GM19043 (cell line): ENCODE measurements at regions not wholly inside any gene's neighbourhood (a gene's known extent, or its start where the extent isn't known, plus 50 kb on each side); places are given as distances from the start of the nearest gene placed in this dataset.

Experiments
- ATAC-seq: cut with Tn5 transposase; IDR thresholded peaks from one replicate; pipeline ENCODE4 v1.9.1; 2021; ENCODE audit warnings: low read depth; ENCODE audit not compliant: unreplicated experiment

- no peak for ATAC-seq
These were observed 69.5 kb upstream of the SSX2IP start for GRCh38 chr1:84759756-84760155.

DNA sequence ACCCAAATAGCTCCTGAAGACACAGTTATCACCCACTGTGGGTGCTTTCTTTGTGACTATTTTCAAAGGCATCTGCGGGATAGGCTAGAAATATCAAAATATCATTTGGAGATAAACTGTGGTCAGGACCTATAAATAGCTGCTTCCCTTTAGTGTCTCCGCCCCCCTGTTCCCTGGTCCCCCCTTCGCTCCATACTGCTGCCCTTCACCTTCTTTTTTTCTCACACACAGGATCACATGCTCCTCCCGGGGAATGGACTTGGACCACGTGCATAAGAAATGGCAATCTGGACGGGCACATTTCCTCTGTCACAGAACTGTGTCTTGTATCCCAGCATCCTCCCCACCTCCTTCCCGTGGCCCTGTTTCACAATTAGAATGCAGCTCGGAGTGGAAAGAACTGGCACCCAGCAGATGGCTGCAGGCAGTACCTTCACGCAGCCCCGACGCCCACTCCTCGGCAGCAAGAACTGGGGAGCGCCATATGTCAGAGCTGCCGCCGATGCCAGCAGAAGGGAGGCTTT, 68.8 kb upstream of the SSX2IP start:
- ATAC-seq, result no peak

DNA sequence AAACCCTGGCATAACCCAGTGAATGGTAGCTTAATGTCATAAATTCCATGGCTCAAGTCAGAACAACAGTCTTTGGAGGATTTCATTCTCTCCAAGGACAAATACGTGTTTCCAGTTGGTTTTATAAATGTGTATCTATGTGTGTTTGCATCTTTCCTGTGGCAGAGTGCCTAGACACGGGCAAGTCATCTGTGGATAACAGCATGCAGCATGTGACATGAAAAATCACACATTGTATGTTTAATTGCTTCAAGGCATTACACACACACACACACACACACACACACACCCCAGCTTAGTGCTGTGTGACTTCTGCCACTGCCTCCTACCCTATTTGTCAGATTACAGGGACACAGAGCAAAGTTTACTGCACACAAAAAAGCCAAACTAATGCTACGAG, 68.2 kb upstream of the SSX2IP start:
- no peak for ATAC-seq

DNA sequence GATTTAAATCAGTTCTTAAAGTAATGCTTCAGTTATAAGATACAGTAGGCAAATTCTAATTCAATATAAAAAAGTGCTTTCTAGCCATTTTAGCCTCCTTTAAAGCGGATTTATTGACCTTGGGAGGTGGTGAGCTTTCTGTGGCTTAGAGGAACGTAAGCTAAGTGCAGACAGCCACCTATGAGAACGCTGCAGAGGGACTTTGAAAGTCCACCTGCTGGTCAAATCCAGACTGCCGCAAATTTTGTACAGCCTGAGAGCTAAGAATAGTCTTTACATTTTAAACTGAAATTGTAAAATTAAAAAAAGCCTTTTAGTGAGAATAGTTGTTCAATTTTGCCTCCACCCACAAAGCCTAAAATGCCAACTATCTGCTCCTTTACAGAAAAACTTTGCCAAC, 67.0 kb upstream of the SSX2IP start:
- ATAC-seq, result no peak

- no peak for ATAC-seq
These were observed 66.3 kb upstream of the SSX2IP start for GRCh38 chr1:84756455-84757082.

GRCh38 chr1:84756001-84756400, 65.7 kb upstream of the SSX2IP start:
- no peak for ATAC-seq

DNA sequence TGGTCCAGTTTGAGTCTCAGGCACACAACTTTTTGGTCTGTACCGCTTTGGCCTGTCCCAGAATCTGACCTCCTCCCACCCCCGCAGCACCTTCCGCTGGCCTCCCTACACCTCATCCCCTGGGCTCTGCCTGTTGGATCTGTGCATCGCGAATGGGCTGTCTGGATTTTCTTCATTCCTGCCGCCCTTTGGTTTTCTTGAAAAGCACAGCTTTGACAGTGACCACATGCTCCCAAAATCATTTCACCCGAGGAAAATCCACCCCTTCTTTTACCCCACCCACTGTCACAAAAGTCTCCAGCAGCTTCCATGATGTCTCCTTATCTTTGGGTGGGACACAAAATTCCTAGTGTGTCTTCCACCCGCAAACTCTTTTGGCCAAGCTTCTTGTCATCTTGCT, 65.0 kb upstream of the SSX2IP start:
- ATAC-seq, result no peak

GRCh38 chr1:84754386-84754703, 64.1 kb upstream of the SSX2IP start:
- no peak for ATAC-seq

GRCh38 chr1:84753516-84754385, 63.5 kb upstream of the SSX2IP start:
- ATAC-seq, result peak; percentile 90

GRCh38 chr1:84750110-84750730, 60.0 kb upstream of the SSX2IP start:
- no peak for ATAC-seq

DNA sequence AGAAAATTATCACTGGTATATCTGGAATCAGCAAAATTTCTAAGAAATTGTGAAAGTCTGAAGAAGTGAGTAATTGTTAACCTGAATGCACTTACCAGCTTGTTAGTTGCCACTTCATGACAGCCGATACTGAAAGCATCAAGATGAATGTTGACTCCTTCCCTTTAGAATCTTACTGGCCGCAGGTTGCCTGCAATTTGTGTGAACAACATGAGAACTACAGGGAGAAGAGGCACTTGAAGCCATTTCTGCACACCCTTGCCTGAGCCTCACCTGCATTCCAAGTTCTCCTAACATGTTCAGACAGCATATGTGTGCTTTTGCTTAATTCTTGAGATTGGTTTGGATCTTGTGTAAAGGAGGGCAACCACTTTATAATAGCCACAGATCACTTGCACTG, 59.2 kb upstream of the SSX2IP start:
- ATAC-seq, result no peak

DNA sequence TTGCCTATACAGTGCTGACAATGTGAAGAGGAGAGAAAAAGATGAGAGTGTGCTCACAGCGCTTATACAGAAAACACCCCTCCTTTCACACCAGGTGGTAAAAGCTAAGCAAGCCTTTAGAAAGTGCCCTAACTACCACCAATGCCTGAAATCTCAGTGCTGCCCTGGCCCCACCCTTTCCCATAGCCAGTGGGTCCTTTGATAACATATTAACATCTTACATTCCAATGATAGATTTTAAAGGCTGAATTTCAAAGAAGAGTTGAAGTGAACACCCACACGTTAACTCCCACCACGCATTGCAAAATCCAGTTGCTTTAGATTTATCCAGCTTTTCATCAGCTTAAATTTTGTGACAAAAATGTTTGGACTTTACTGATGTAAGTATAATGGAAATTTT, 58.1 kb upstream of the SSX2IP start:
- no peak for ATAC-seq

- ATAC-seq, result no peak
These were observed 55.6 kb upstream of the SSX2IP start for GRCh38 chr1:84745857-84746256.

DNA sequence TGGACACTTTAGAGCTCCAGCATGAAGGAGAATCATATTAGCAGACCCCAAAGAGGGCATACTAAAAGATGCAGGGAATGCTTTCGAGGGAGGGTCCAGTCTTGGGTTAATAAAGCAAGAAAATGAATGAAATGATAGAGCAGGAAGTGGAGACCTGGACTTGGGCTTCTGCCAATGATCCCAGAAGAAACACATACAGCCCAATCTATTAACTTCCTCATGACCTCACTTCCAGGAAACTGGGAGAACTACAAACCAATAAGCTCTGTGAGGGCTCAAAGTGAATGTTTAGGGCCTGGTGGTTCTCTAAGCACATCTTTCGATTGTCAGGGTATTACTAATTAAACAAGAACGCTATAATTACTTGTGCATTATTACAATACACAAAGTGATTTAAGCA, 53.6 kb upstream of the SSX2IP start:
- no peak for ATAC-seq

DNA sequence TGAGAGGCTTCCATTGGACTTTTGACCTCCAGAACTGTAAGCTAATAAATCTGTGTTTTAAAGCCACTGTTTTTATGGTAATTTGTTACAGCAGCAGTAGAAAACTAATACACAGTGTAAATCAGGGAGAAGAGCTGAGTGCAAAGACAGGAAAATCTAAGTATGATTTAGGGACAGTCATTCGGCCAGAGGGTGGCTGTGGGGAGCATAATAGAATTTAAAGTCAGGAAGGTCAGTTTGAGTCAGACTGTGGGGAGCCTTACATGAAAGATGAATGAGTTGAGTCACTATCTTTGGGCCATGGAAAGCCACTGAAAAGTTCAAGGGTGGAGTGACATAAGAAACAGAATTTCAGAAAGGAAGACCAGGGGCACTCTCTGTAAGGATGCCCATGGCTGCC, 52.4 kb upstream of the SSX2IP start:
- no peak for ATAC-seq

DNA sequence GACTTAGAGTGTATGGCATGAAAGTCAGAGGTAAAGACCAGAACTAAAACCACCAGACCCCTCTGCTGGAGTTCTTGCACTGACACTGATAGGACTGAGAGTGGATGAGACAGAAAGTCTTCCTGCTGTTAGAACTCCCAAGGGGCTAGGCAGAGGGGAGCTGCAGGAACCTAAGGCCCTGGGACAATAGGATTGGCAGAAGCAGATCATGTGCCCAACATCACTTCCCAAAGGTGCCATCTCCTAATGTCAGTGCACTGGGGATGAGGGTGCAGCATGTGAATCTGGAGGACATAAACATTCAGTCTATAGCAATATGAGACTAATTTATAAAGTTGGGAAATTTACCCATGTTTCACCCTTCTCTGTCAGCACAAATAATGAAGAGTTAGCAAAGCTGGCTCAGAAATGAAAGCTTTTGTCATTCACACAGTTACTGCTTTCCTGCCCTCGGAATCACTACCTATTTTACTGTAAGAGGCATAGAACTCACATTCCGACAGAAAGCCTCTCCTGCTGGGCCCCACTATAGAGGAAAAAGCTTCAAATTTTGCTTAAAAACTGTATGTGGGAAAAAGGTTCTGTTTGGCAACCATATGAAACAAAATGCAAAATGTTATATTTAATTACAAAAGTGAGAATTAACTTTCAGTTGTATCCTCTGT, 49.9 kb upstream of the SSX2IP start:
- no peak for ATAC-seq
